AG09309 (cell line): ENCODE measurements at regions not wholly inside any gene's neighbourhood (a gene's known extent, or its start where the extent isn't known, plus 50 kb on each side); places are given as distances from the start of the nearest gene placed in this dataset.

Experiments
- DNase-seq: peaks from one replicate; pipeline ENCODE4 v3.0.0-alpha.2; 2010; ENCODE audit warnings: low read depth
- H3K4me3 ChIP-seq: 2 replicates; pipeline ENCODE4 v1.5.1; 2011; ENCODE audit warnings: mild to moderate bottlenecking, low read depth, low read length, moderate library complexity; ENCODE audit not compliant: control insufficient read depth
- TF ChIP-seq, protein P1 (sequence below): IDR thresholded peaks from 2 replicates; pipeline ENCODE4 v1.5.1; 2011; ENCODE audit warnings: mild to moderate bottlenecking, low read depth, low read length, inconsistent platforms; ENCODE audit not compliant: insufficient read depth, control insufficient read depth; ENCODE audit errors: missing control alignments

DNA sequence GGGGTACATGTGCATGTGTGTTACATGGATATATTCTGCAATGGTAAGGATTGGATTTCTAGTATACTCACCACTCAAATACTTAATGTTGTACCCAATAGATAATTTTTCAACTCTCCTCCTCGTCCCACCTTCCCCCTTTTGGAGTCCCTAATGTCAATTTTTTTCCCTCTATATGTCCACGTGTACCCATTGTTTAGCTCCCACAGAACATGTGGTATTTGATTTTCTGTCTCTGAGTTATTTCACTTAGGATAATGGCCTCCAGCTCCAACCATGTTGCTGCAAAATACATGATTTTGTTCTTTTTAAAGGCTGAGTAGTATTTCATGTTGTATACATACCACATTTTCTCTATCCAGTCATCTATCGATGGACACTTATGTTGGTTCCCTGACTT lies 97.2 kb upstream of the TMTC1 start:
- no peak for DNase-seq
- TF ChIP-seq, protein P1, sequence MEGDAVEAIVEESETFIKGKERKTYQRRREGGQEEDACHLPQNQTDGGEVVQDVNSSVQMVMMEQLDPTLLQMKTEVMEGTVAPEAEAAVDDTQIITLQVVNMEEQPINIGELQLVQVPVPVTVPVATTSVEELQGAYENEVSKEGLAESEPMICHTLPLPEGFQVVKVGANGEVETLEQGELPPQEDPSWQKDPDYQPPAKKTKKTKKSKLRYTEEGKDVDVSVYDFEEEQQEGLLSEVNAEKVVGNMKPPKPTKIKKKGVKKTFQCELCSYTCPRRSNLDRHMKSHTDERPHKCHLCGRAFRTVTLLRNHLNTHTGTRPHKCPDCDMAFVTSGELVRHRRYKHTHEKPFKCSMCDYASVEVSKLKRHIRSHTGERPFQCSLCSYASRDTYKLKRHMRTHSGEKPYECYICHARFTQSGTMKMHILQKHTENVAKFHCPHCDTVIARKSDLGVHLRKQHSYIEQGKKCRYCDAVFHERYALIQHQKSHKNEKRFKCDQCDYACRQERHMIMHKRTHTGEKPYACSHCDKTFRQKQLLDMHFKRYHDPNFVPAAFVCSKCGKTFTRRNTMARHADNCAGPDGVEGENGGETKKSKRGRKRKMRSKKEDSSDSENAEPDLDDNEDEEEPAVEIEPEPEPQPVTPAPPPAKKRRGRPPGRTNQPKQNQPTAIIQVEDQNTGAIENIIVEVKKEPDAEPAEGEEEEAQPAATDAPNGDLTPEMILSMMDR: no peak
- H3K4me3 ChIP-seq: no peak overlapping the region

DNA sequence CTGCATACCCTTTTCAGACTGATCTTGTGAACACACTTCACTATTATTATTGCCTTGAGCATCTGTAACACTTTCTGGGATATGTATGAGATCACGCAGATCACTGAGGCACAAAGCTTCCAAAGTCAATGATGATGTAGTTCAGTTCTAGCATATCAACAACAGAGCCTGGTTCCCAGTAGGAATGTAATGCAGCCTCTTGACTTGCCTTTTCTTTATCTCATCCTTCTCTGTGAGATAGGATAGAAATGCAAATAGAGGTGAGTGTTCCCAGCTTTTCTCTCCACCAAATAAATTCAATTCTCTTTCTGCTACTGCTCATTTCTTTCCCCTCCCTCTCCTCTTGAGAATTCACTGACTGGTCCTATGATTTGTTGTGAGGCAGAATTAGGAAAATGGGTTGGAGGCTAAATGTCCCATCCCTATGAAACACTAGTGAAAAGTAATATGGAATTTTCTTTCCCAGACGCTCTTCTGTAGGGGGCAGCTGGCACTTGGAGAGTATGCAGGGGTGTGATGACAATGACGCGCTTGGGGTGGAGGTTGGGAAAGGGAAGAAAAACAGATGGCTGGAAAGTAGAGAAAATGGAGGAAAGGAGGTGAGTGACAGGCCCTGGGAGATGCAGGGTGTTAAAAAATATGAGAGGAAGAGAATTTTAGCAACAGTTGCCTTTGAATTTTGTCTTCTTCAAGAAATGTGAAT lies 96.0 kb upstream of the TMTC1 start:
- DNase-seq: no peak
- TF ChIP-seq, protein P1: no peak

DNA sequence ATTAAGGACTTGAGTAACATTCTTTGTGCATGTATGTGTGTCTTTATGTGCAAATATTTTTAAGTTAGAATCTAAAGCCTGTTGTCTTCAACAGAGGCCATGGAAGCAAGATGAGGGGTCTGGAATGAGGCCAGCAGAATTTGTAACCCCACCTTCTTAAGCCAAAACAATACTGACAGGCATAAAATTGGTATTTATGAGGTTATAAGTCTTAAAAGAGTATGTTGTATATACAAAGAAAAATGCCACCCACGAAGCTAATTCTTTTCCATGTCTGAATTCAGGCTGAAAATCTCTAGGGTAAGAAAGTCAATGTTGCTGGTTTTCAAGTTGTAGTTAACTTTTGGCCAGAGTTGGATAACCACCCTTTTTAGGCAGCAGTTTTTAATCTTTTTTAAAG lies 86.2 kb upstream of the TMTC1 start:
- no peak for DNase-seq
- TF ChIP-seq, protein P1: no peak
- no peak overlapping the region for H3K4me3 ChIP-seq

More for the DNA sequence above, 96.0 kb upstream of the TMTC1 start:
- no peak overlapping the region for H3K4me3 ChIP-seq

DNA sequence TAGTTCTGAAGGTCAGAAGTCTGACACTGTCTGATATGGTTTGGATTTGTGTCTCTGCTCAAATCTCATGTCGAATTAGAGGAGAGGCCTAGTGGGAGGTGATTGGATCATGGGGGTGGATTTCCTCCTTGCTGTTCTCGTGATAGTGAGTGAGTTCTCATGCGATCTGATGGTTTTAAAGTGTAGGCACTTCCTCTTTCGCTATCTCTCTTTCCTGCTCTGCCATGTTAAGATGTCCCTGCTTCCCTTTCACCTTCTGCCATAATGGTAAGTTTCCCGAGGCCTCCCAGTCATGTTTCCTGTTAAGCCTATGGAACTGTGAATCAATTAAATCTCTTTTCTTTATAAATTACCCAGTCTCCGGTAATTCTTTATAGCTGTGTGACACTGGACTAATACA lies 84.1 kb upstream of the TMTC1 start:
- TF ChIP-seq, protein P1: no peak
- no peak overlapping the region for H3K4me3 ChIP-seq
- no peak for DNase-seq

DNA sequence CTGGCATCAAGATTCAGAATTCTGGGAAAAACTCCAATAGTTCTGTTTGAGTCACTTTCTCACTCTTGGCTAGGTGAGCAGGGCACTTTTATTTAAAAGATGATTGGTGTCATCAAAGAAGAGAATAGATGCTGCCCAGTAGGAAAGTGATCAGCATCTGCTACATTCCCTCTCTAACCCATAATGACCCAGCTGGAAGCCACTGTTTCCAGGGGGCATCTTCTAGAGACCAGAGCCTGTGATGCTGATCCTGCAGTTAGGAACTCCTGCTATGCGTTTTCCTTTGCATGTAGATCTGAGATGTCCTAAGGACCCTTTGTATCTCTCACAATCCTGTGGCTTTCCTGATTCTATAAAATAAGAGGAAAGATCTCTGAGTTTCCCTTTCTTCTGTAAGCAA lies 79.9 kb upstream of the TMTC1 start:
- DNase-seq: no peak
- no peak overlapping the region for H3K4me3 ChIP-seq
- TF ChIP-seq, protein P1: no peak

- no peak overlapping the region for H3K4me3 ChIP-seq
- no peak for DNase-seq
- TF ChIP-seq, protein P1: no peak
Observed at GRCh38 chr12:29858270-29858786, 74.6 kb upstream of the TMTC1 start.
